K562 (cell line): ENCODE measurements at regions not wholly inside any gene's neighbourhood (a gene's known extent, or its start where the extent isn't known, plus 50 kb on each side); places are given as distances from the start of the nearest gene placed in this dataset.

Experiments
- ASH1L ChIP-seq: fragments of 450-650 bp; IDR thresholded peaks from 2 replicates; pipeline ENCODE4 v1.6.1; 2018; ENCODE audit warnings: borderline replicate concordance, mild to moderate bottlenecking, low read depth; ENCODE audit not compliant: partially characterized antibody
- ATF7 ChIP-seq: fragments of 450-650 bp; IDR thresholded peaks from 2 replicates; pipeline ENCODE4 v1.7.1; 2014; ENCODE audit warnings: mild to moderate bottlenecking, moderate library complexity
- HNRNPH1 ChIP-seq: fragments of 200-400 bp; formaldehyde crosslinking; optimal IDR thresholded peaks from 2 replicates; pipeline ENCODE3; 2017; ENCODE audit warnings: low read depth, mild to moderate bottlenecking, low read length, moderate library complexity
- ZBTB8A ChIP-seq: fragments of 450-650 bp; IDR thresholded peaks from 2 replicates; pipeline ENCODE4 v1.6.1; 2018; ENCODE audit warnings: mild to moderate bottlenecking, moderate library complexity; ENCODE audit not compliant: partially characterized antibody
- ZNF311 ChIP-seq: fragments of 250-450 bp; sonication (Bioruptor Pico); IDR thresholded peaks from 2 replicates; pipeline ENCODE4 v1.4.0; 2020; ENCODE audit warnings: mild to moderate bottlenecking, moderate library complexity
- ZNF586 ChIP-seq: fragments of 450-650 bp; formaldehyde crosslinking; conservative IDR thresholded peaks from 2 replicates; pipeline ENCODE4 v1.4.0; 2020; ENCODE audit warnings: mild to moderate bottlenecking, moderate library complexity
- TF ChIP-seq, protein P1 (sequence below), 2 experiments: fragments of 450-650 bp in 1 of 2; sonication (generic) in 1 of 2; formaldehyde crosslinking in 1 of 2; IDR thresholded peaks; 2 replicates each; pipeline versions ENCODE4 v1.7.1 to v1.9.0; 2016 to 2022; ENCODE audit warnings: inconsistent platforms in 1 of 2, mild to moderate bottlenecking in 1 of 2, missing genetic modification reagents in 1 of 2
- TF ChIP-seq, protein P2 (sequence below): fragments of 250-450 bp; sonication (Bioruptor Pico); IDR thresholded peaks from 2 replicates; pipeline ENCODE4 v1.8.0; 2021; ENCODE audit warnings: moderate library complexity, mild to moderate bottlenecking, inconsistent platforms

DNA sequence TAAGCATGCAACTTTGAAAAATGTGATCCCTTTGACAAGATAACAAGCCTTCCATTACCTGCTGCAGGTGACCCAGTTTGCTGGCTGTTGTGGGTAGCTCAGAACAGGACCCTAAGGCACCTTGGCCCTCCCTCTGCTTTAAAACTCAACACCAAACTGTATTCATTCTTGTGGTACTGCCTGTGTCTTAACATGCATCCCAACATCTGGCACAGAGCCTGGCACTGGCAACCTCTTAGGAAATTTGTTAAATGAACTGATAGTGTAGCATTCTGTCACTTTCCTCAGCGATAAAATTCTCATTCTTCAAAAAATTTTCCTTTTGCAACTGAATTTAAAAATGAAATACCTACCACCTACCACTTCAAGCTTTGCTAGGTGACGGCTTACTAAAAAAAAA lies 287.3 kb upstream of the ADAMTS9 start (continued):
- TF ChIP-seq, protein P1, sequence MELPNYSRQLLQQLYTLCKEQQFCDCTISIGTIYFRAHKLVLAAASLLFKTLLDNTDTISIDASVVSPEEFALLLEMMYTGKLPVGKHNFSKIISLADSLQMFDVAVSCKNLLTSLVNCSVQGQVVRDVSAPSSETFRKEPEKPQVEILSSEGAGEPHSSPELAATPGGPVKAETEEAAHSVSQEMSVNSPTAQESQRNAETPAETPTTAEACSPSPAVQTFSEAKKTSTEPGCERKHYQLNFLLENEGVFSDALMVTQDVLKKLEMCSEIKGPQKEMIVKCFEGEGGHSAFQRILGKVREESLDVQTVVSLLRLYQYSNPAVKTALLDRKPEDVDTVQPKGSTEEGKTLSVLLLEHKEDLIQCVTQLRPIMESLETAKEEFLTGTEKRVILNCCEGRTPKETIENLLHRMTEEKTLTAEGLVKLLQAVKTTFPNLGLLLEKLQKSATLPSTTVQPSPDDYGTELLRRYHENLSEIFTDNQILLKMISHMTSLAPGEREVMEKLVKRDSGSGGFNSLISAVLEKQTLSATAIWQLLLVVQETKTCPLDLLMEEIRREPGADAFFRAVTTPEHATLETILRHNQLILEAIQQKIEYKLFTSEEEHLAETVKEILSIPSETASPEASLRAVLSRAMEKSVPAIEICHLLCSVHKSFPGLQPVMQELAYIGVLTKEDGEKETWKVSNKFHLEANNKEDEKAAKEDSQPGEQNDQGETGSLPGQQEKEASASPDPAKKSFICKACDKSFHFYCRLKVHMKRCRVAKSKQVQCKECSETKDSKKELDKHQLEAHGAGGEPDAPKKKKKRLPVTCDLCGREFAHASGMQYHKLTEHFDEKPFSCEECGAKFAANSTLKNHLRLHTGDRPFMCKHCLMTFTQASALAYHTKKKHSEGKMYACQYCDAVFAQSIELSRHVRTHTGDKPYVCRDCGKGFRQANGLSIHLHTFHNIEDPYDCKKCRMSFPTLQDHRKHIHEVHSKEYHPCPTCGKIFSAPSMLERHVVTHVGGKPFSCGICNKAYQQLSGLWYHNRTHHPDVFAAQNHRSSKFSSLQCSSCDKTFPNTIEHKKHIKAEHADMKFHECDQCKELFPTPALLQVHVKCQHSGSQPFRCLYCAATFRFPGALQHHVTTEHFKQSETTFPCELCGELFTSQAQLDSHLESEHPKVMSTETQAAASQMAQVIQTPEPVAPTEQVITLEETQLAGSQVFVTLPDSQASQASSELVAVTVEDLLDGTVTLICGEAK (IDR thresholded peaks at IDR 0.05) = no peak
- TF ChIP-seq, protein P1 (CRISPR knock-in tag; IDR thresholded peaks at IDR 0.05) = no peak
- TF ChIP-seq ZNF311 (no peak), ASH1L (no peak), ZNF586 (no peak), ZBTB8A (no peak), HNRNPH1 (no peak), ATF7 (no peak)
- TF ChIP-seq, protein P2, sequence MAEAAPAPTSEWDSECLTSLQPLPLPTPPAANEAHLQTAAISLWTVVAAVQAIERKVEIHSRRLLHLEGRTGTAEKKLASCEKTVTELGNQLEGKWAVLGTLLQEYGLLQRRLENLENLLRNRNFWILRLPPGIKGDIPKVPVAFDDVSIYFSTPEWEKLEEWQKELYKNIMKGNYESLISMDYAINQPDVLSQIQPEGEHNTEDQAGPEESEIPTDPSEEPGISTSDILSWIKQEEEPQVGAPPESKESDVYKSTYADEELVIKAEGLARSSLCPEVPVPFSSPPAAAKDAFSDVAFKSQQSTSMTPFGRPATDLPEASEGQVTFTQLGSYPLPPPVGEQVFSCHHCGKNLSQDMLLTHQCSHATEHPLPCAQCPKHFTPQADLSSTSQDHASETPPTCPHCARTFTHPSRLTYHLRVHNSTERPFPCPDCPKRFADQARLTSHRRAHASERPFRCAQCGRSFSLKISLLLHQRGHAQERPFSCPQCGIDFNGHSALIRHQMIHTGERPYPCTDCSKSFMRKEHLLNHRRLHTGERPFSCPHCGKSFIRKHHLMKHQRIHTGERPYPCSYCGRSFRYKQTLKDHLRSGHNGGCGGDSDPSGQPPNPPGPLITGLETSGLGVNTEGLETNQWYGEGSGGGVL (CRISPR knock-in tag) = no peak
